Activated B cell treated with CpG ODN at 0.5 μM for 24 hours (primary cell): ENCODE measurements at regions not wholly inside any gene's neighbourhood (a gene's known extent, or its start where the extent isn't known, plus 50 kb on each side); places are given as distances from the start of the nearest gene placed in this dataset.

ENCODE experiments used
- ATAC-seq: fragments of 200-7000 bp; cut with Tn5 transposase; one replicate; pipeline ENCODE4 v1.10.0; 2021; ENCODE audit warnings: low read depth, mild to moderate bottlenecking, moderate library complexity
- CTCF ChIA-PET: fragments of 350-600 bp; sonication (Branson Sonifier 250); formaldehyde crosslinking; loops from one replicate; lab custom pipeline; 2021; ENCODE audit warnings: antibody characterized with exemption; lab: Charles Lee
- POLR2A ChIA-PET: fragments of 350-600 bp; sonication (Branson Sonifier 250); formaldehyde crosslinking; loops from one replicate; lab custom pipeline; 2021; ENCODE audit warnings: antibody characterized with exemption; lab: Charles Lee
- DNase-seq: peaks from one replicate; pipeline ENCODE4 v3.0.0; 2022
- H3K27ac Mint-ChIP-seq: one replicate; pipeline ENCODE4 v1.8.0; 2020; ENCODE audit warnings: mixed read lengths
- H3K27me3 Mint-ChIP-seq: one replicate; pipeline ENCODE4 v1.8.0; 2021; ENCODE audit warnings: mixed read lengths
- H3K36me3 Mint-ChIP-seq: one replicate; pipeline ENCODE4 v1.8.0; 2021; ENCODE audit warnings: low read depth, mixed read lengths
- H3K4me1 Mint-ChIP-seq: one replicate; pipeline ENCODE4 v1.8.0; 2021; ENCODE audit warnings: mixed read lengths
- H3K4me3 Mint-ChIP-seq: one replicate; pipeline ENCODE4 v1.8.0; 2020; ENCODE audit warnings: mild to moderate bottlenecking, mixed read lengths
- H3K9me3 Mint-ChIP-seq: one replicate; pipeline ENCODE4 v1.8.0; 2020; ENCODE audit warnings: mixed read lengths
- CTCF ChIP-seq: fragments of 200-600 bp; IDR thresholded peaks from one replicate; pipeline ENCODE4 v1.8.0; 2022; ENCODE audit warnings: antibody characterized with exemption, mild to moderate bottlenecking
- intact Hi-C: fragments of 100-400 bp; cut with micrococcal nuclease; formaldehyde crosslinking; loops from one replicate; pipeline ENCODE4 v1.15.1; 2024

- intact Hi-C loops, result no loop called here
- ChIA-PET POLR2A (no interaction called here), CTCF (no interaction called here)
- Mint-ChIP-seq H3K4me3 (no peak overlapping the region), H3K27ac (no peak overlapping the region), H3K9me3 (no peaks in the 10 kb centered on the region), H3K36me3 (no peaks in the 10 kb centered on the region), H3K27me3 (no peaks in the 10 kb centered on the region), H3K4me1 (peaks cover 5% of the 10 kb centered on the region)
- ATAC-seq (no peak), DNase-seq (no peak)
- TF ChIP-seq CTCF, result no peak
These were observed 272.2 kb downstream of the LMO4 start for GRCh38 chr1:87600854-87601253.

- ChIA-PET CTCF (no interaction called here), POLR2A (no interaction called here)
- no peak for TF ChIP-seq CTCF
- Mint-ChIP-seq H3K4me3 (no peak overlapping the region), H3K9me3 (peaks cover 2% of the 10 kb centered on the region), H3K36me3 (no peaks in the 10 kb centered on the region), H3K4me1 (peaks cover 5% of the 10 kb centered on the region), H3K27ac (no peak overlapping the region), H3K27me3 (no peaks in the 10 kb centered on the region)
- ATAC-seq (no peak), DNase-seq (no peak)
- intact Hi-C loops, result no loop called here
These were observed 274.9 kb downstream of the LMO4 start for GRCh38 chr1:87603626-87604025.

- Mint-ChIP-seq H3K9me3 (no peaks in the 10 kb centered on the region), H3K36me3 (no peaks in the 10 kb centered on the region), H3K27ac (no peak overlapping the region), H3K27me3 (no peaks in the 10 kb centered on the region), H3K4me3 (no peak overlapping the region), H3K4me1 (no peaks in the 10 kb centered on the region)
- POLR2A ChIA-PET, result no interaction called here
- DNase-seq (no peak), ATAC-seq (no peak)
- TF ChIP-seq CTCF, result no peak
- CTCF ChIA-PET, result no interaction called here
- intact Hi-C loops, result no loop called here
These were observed 284.3 kb downstream of the LMO4 start for GRCh38 chr1:87612956-87613355.

- Mint-ChIP-seq H3K36me3 (no peaks in the 10 kb centered on the region), H3K9me3 (no peaks in the 10 kb centered on the region), H3K27ac (no peak overlapping the region), H3K4me3 (no peak overlapping the region), H3K4me1 (no peaks in the 10 kb centered on the region), H3K27me3 (no peaks in the 10 kb centered on the region)
- ATAC-seq (no peak), DNase-seq (no peak)
- intact Hi-C loops, result no loop called here
- ChIA-PET CTCF (no interaction called here), POLR2A (no interaction called here)
- no peak for TF ChIP-seq CTCF
These were observed 286.8 kb downstream of the LMO4 start for GRCh38 chr1:87615491-87615890.

- H3K4me3 Mint-ChIP-seq, result no peak overlapping the region
- no peaks in the 10 kb centered on the region for H3K36me3 Mint-ChIP-seq
- no peak overlapping the region for H3K27ac Mint-ChIP-seq
- no peak for TF ChIP-seq CTCF
- ChIA-PET CTCF (no interaction called here), POLR2A (no interaction called here)
- no peaks in the 10 kb centered on the region for H3K4me1 Mint-ChIP-seq
- DNase-seq (no peak), ATAC-seq (no peak)
- H3K9me3 Mint-ChIP-seq, result no peaks in the 10 kb centered on the region
- intact Hi-C loops, result no loop called here
- H3K27me3 Mint-ChIP-seq, result no peaks in the 10 kb centered on the region
These were observed 287.2 kb downstream of the LMO4 start for GRCh38 chr1:87615901-87616300.
